Kidney (tissue), 13 donors: ENCODE measurements at regions not wholly inside any gene's neighbourhood (a gene's known extent, or its start where the extent isn't known, plus 50 kb on each side); places are given as distances from the start of the nearest gene placed in this dataset.
"Not testable (repeated sequence)": the region's sequence is repeated elsewhere in the genome, so short reads cannot be mapped to it uniquely, and the experiment has no call there.

Experiments used
- DNase-seq, 5 donors: peaks; one replicate each; pipeline ENCODE4 v3.0.0-alpha.2; 2013 to 2020
- FAIRE-seq: peaks from 2 replicates; lab custom pipeline; 2012; peaks lifted over from hg19 to GRCh38; lab: Jason Lieb, UNC
- H3K27ac ChIP-seq, 2 donors: one replicate each; pipeline ENCODE4 v1.7.0; 2013; ENCODE audit warnings: low read depth in 2 of 2, low read length in 2 of 2, inconsistent platforms in 1 of 2
- H3K27me3 ChIP-seq: one replicate; pipeline ENCODE4 v1.7.1; 2013; ENCODE audit warnings: low read length, inconsistent platforms; ENCODE audit not compliant: control insufficient read depth, insufficient read depth
- H3K36me3 ChIP-seq, 3 donors: one replicate each; pipeline versions ENCODE4 v1.7.0 to v1.7.1; 2013; ENCODE audit warnings: low read length in 3 of 3, control low read depth in 1 of 3, inconsistent platforms in 1 of 3; ENCODE audit not compliant: insufficient read depth in 3 of 3, control insufficient read depth in 2 of 3
- H3K4me1 ChIP-seq, 3 donors: one replicate each; pipeline versions ENCODE4 v1.7.0 to v1.7.1; 2013; ENCODE audit warnings: low read length in 3 of 3, inconsistent platforms in 1 of 3, low read depth in 1 of 3; ENCODE audit not compliant: control insufficient read depth in 2 of 3, insufficient read depth in 2 of 3
- H3K4me3 ChIP-seq, 3 donors: one replicate each; pipeline versions ENCODE4 v1.7.0 to v1.8.1; 2013; ENCODE audit warnings: low read length in 3 of 3, control low read depth in 1 of 3, inconsistent platforms in 1 of 3
- H3K9ac ChIP-seq, 3 donors: one replicate each; pipeline versions ENCODE4 v1.7.0 to v1.7.1; 2013; ENCODE audit warnings: low read length in 3 of 3, control low read depth in 1 of 3, inconsistent platforms in 1 of 3
- H3K9me3 ChIP-seq, 3 donors: one replicate each; pipeline versions ENCODE4 v1.7.0 to v1.7.1; 2013; ENCODE audit warnings: low read length in 3 of 3, control low read depth in 1 of 3, inconsistent platforms in 1 of 3; ENCODE audit not compliant: control insufficient read depth in 2 of 3, insufficient read depth in 1 of 3
- CTCF ChIP-seq: IDR thresholded peaks from 3 replicates; pipeline ENCODE4 v1.5.1; 2012; ENCODE audit warnings: mild to moderate bottlenecking, moderate library complexity, borderline replicate concordance; ENCODE audit not compliant: insufficient read depth; ENCODE audit errors: extremely low read depth
- intact Hi-C: fragments of 100-400 bp; cut with DNase I; formaldehyde crosslinking; loops from one replicate; pipeline ENCODE4 v1.11.1; 2022
- donor health status: control.
- donor health status: control.
- donor health status: control.
- donor health status: control.
- donor health status: control.
- donor health status: DM: yes; HTN: yes; CAD: no.
- donor health status: Normal renal cell carcinoma (clear cell type).

GRCh38 chr2:31764169-31764568 is 183.4 kb upstream of the SRD5A2 start:
- H3K4me3 ChIP-seq = no peak overlapping the region
- H3K4me1 ChIP-seq = no peaks in the 10 kb centered on the region
- FAIRE-seq (no peak), DNase-seq (peak in 2 of 5 donors; percentile 37 to 71)
- no peaks in the 10 kb centered on the region for H3K27me3 ChIP-seq
- H3K27ac ChIP-seq = no peak overlapping the region
- H3K36me3 ChIP-seq = no peaks in the 10 kb centered on the region
- no peak for TF ChIP-seq CTCF
- H3K9me3 ChIP-seq = no peaks in the 10 kb centered on the region
- intact Hi-C loops = no loop called here
- H3K9ac ChIP-seq = no peak overlapping the region

GRCh38 chr2:31762085-31762484 is 181.3 kb upstream of the SRD5A2 start:
- Histone ChIP-seq H3K4me1 (no peaks in the 10 kb centered on the region), H3K27me3 (no peaks in the 10 kb centered on the region), H3K9ac (no peak overlapping the region), H3K27ac (no peak overlapping the region), H3K9me3 (no peaks in the 10 kb centered on the region), H3K36me3 (no peaks in the 10 kb centered on the region), H3K4me3 (no peak overlapping the region)
- intact Hi-C loops = no loop called here
- FAIRE-seq (no peak), DNase-seq (no peak)
- no peak for TF ChIP-seq CTCF

GRCh38 chr2:31757351-31757750 is 176.6 kb upstream of the SRD5A2 start:
- DNase-seq, H3K27me3 ChIP-seq, H3K36me3 ChIP-seq, FAIRE-seq, H3K9me3 ChIP-seq, H3K4me3 ChIP-seq, H3K9ac ChIP-seq, H3K4me1 ChIP-seq, intact Hi-C loops, H3K27ac ChIP-seq: not testable (repeated sequence)

- DNase-seq = peak in 1 of 5 donors; percentile 59
- H3K27ac ChIP-seq, H3K27me3 ChIP-seq, H3K36me3 ChIP-seq, H3K9ac ChIP-seq, FAIRE-seq, H3K4me1 ChIP-seq, intact Hi-C loops, H3K9me3 ChIP-seq, H3K4me3 ChIP-seq: not testable (repeated sequence)
Observed at GRCh38 chr2:31748746-31749145, 168.0 kb upstream of the SRD5A2 start.

GRCh38 chr2:31748041-31748440 is 167.3 kb upstream of the SRD5A2 start:
- FAIRE-seq (no peak), DNase-seq (no peak)
- intact Hi-C loops = no loop called here
- no peak for TF ChIP-seq CTCF
- H3K27me3 ChIP-seq = no peaks in the 10 kb centered on the region
- no peak overlapping the region for H3K27ac ChIP-seq
- no peak overlapping the region for H3K9ac ChIP-seq
- H3K9me3 ChIP-seq = no peaks in the 10 kb centered on the region
- H3K36me3 ChIP-seq = no peaks in the 10 kb centered on the region
- H3K4me3 ChIP-seq = no peak overlapping the region
- no peaks in the 10 kb centered on the region for H3K4me1 ChIP-seq
